ENCODE measurements at regions not wholly inside any gene's neighbourhood (a gene's known extent, or its start where the extent isn't known, plus 50 kb on each side); places are given as distances from the start of the nearest gene placed in this dataset.

- DNase-seq: peak; percentile 32 to 37 (median 34)
- Mint-ChIP-seq H3K4me3 (peak overlapping the region; percentile 40 to 61 (median 50)), H3K4me1 (peaks cover 43 to 62% of the 10 kb centered on the region in 2 donors), H3K27ac (peak overlapping the region in 5 of 6 donors; percentile 40 to 77 (median 58)), H3K9me3 (no peaks in the 10 kb centered on the region), H3K27me3 (ENCODE audit: low read depth in 3 of 3) (peaks cover 17 to 36% (median 33%) of the 10 kb centered on the region in 3 donors), H3K36me3 (no peaks in the 10 kb centered on the region)
These were observed 180.3 kb downstream of the C9orf50 start for GRCh38 chr9:129440435-129441186.

DNA sequence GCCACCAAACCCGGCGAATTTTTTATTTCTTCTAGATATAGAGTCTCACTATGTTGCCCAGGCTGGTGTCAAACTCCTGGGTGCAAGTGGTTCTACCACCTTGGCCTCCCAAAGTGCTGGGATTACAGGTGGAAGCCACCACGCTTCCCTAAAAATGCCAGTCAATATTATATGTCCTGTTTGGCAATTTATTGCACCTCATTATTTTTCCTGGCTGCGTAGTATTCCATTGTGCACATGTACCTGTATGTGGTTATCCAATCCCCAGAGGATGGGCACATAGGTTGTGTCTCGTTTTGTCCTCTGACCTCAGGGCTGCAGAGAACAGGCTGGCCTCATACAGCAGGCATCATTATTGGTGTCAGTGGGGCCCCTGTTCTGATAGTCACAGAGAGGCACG lies 181.7 kb downstream of the C9orf50 start:
- no peaks in the 10 kb centered on the region for H3K36me3 Mint-ChIP-seq
- peak overlapping the region in 2 of 5 donors; percentile 7 to 62 for H3K4me3 Mint-ChIP-seq
- no peak for DNase-seq
- peaks cover 19 to 42% (median 34%) of the 10 kb centered on the region in 3 donors for H3K27me3 Mint-ChIP-seq (ENCODE audit: low read depth in 3 of 3)
- no peaks in the 10 kb centered on the region for H3K9me3 Mint-ChIP-seq
- peak overlapping the region in 1 of 6 donors; percentile 37 for H3K27ac Mint-ChIP-seq
- peaks cover 41 to 60% of the 10 kb centered on the region in 2 donors for H3K4me1 Mint-ChIP-seq

- H3K27me3 Mint-ChIP-seq (ENCODE audit: low read depth in 3 of 3): peaks cover 19 to 42% (median 34%) of the 10 kb centered on the region in 3 donors
- H3K36me3 Mint-ChIP-seq: no peaks in the 10 kb centered on the region
- H3K9me3 Mint-ChIP-seq: no peaks in the 10 kb centered on the region
- no peak overlapping the region for H3K27ac Mint-ChIP-seq
- H3K4me1 Mint-ChIP-seq: peaks cover 28 to 47% of the 10 kb centered on the region in 2 donors
- no peak for DNase-seq
- H3K4me3 Mint-ChIP-seq: peak overlapping the region; percentile 24 to 67 (median 62)
These were observed 183.1 kb downstream of the C9orf50 start for GRCh38 chr9:129437626-129438323.

DNA sequence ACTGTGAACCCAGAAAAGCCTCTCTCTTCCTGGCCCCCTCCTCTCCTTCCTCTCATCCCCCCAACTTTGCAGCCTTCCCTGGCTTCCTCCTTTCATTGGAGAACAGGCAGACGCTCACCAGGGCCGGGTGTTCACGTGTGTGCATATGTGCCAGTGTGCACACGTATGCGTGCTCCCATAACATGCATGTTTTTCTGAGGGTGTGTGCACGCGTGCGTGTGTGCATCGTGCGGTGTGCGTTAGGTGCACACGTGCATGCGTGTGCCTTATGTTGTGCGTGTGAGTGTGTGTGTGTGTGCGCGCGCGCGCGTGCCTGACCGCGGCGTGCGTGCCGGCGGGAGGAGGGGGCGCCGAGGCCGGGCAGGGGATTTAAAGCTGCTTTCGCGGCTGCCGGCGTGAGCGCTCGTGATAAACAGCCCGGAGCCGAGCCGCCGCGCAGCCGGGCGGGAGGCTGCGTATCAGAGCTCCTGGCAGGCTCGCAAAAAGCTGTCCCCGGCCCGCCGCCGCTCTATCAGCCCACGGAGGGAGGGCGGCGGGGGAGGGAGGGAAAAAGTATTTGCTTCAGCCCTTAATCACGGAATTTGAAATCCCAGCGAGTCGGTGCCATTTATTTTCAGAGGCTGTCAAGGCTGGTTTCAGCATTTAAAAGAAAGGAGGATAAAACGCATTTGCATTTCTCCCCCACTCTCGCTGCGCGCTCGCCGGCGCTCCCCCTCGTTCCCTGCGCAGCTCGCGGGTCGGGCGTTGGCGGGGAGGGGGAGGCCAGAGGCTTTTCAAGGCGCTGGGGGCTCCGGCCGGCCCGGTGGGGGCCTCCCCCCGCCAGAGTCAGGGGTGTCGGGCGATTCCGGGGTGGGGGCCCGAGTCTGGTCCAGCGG lies 183.9 kb downstream of the C9orf50 start:
- Mint-ChIP-seq H3K4me3 (peak overlapping the region; percentile 78 to 87 (median 81)), H3K9me3 (no peaks in the 10 kb centered on the region), H3K36me3 (no peaks in the 10 kb centered on the region), H3K4me1 (peaks cover 28 to 47% of the 10 kb centered on the region in 2 donors), H3K27me3 (ENCODE audit: low read depth in 3 of 3) (peaks cover 19 to 45% (median 34%) of the 10 kb centered on the region in 3 donors), H3K27ac (peak overlapping the region in 3 of 6 donors; percentile 34 to 84 (median 45))
- peak in 2 of 3 donors; percentile 30 to 37 for DNase-seq

- DNase-seq: no peak
- Mint-ChIP-seq H3K27ac (no peak overlapping the region), H3K36me3 (no peaks in the 10 kb centered on the region), H3K9me3 (no peaks in the 10 kb centered on the region), H3K27me3 (ENCODE audit: low read depth in 3 of 3) (peaks cover 19 to 43% (median 34%) of the 10 kb centered on the region in 3 donors), H3K4me3 (peak overlapping the region in 3 of 5 donors; percentile 18 to 87 (median 78)), H3K4me1 (peaks cover 28 to 41% of the 10 kb centered on the region in 2 donors)
These were observed 184.7 kb downstream of the C9orf50 start for GRCh38 chr9:129435988-129436717.

DNA sequence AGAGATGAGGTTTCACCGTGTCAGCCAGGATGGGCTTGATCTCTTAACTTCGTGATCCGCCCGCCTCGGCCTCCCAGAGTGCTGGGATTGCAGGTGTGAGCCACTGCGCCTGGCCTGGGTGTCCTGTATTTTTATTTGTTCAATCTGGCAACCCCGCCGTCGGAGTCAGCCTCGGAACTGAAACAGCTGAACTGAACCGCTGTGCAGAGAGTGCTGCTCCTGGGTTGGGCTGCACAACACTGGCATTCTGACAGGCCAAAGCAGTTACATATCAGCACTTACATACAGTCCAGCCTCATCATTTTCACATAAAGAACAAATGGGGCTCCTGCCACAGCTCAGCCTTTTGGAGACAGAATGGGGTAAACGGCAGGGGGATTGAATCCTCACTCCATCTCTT lies 185.6 kb downstream of the C9orf50 start:
- Mint-ChIP-seq H3K9me3 (no peaks in the 10 kb centered on the region), H3K4me1 (peaks cover 22 to 32% of the 10 kb centered on the region in 2 donors), H3K27ac (no peak overlapping the region), H3K36me3 (no peaks in the 10 kb centered on the region), H3K27me3 (ENCODE audit: low read depth in 3 of 3) (peaks cover 18 to 34% (median 31%) of the 10 kb centered on the region in 3 donors), H3K4me3 (peak overlapping the region in 3 of 5 donors; percentile 6 to 30 (median 30))
- no peak for DNase-seq

- H3K9me3 Mint-ChIP-seq: no peaks in the 10 kb centered on the region
- H3K4me3 Mint-ChIP-seq: no peak overlapping the region
- no peak for DNase-seq
- H3K27me3 Mint-ChIP-seq (ENCODE audit: low read depth in 3 of 3): peaks cover 15 to 28% (median 27%) of the 10 kb centered on the region in 3 donors
- H3K27ac Mint-ChIP-seq: no peak overlapping the region
- H3K4me1 Mint-ChIP-seq: peaks cover 19 to 25% of the 10 kb centered on the region in 2 donors
- H3K36me3 Mint-ChIP-seq: no peaks in the 10 kb centered on the region
These were observed 186.7 kb downstream of the C9orf50 start for GRCh38 chr9:129434187-129434586.

GRCh38 chr9:129432297-129433154 lies 188.4 kb downstream of the C9orf50 start:
- H3K36me3 Mint-ChIP-seq: no peaks in the 10 kb centered on the region
- no peak overlapping the region for H3K27ac Mint-ChIP-seq
- H3K27me3 Mint-ChIP-seq (ENCODE audit: low read depth in 3 of 3): peaks cover 6 to 16% (median 14%) of the 10 kb centered on the region in 3 donors
- H3K4me1 Mint-ChIP-seq: peaks cover 6 to 9% of the 10 kb centered on the region in 2 donors
- no peaks in the 10 kb centered on the region for H3K9me3 Mint-ChIP-seq
- DNase-seq: no peak
- H3K4me3 Mint-ChIP-seq: no peak overlapping the region

DNA sequence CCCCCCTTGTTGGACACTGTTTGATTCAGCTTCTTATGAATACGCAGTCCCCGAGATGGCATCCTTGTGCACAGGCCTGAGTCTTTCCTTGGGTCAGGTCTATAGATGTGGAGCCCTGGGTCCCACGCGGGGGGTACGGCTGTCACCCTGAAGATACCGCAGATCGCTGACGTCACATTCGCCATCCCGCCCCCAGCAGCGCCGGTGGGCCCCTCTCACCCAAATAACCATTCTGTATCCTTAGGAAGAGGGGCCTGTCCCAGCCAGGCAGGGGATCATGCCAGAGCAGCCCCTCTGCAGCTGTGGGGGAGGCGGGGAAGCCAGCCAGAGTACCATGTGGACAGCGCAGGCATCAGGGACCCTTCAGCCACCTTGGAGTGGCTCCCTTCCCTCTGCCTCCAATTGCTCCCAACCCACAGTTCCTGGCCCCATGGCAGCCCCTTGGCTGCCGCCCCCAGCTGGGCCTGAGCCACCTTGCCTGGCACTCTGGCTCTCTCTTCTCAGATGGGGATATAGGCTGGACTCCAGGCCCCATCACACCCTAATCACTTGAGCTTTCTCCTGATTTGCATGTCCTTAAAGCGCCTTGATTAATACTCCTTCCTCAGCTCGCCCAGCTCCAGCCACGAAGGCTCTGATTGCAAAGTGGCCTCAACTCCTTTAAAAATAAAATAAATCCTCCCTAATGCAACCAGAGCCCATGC lies 189.8 kb downstream of the C9orf50 start:
- Mint-ChIP-seq H3K9me3 (no peaks in the 10 kb centered on the region), H3K27ac (no peak overlapping the region), H3K36me3 (no peaks in the 10 kb centered on the region), H3K4me1 (peaks cover 0 to 2% of the 10 kb centered on the region in 2 donors), H3K27me3 (ENCODE audit: low read depth in 3 of 3) (peaks cover 4 to 9% (median 7%) of the 10 kb centered on the region in 3 donors), H3K4me3 (no peak overlapping the region)
- DNase-seq: no peak

GRCh38 chr9:129428864-129429577 lies 191.9 kb downstream of the C9orf50 start:
- peaks cover 1 to 3% (median 2%) of the 10 kb centered on the region in 3 donors for H3K27me3 Mint-ChIP-seq (ENCODE audit: low read depth in 3 of 3)

GRCh38 chr9:129427149-129427548 lies 193.8 kb downstream of the C9orf50 start:
- H3K4me1 Mint-ChIP-seq: peaks cover 11 to 19% of the 10 kb centered on the region in 2 donors
- no peak for DNase-seq
- no peak overlapping the region for H3K27ac Mint-ChIP-seq
- peaks cover 1 to 3% (median 2%) of the 10 kb centered on the region in 3 donors for H3K27me3 Mint-ChIP-seq (ENCODE audit: low read depth in 3 of 3)
- H3K4me3 Mint-ChIP-seq: no peak overlapping the region
- no peaks in the 10 kb centered on the region for H3K9me3 Mint-ChIP-seq
- H3K36me3 Mint-ChIP-seq: no peaks in the 10 kb centered on the region

More at GRCh38 chr9:129428864-129429577, 191.9 kb downstream of the C9orf50 start:
- no peak for DNase-seq
- no peaks in the 10 kb centered on the region for H3K36me3 Mint-ChIP-seq
- peaks cover 0 to under 1% of the 10 kb centered on the region in 2 donors for H3K4me1 Mint-ChIP-seq
- H3K9me3 Mint-ChIP-seq: no peaks in the 10 kb centered on the region
- H3K27ac Mint-ChIP-seq: peak overlapping the region in 1 of 6 donors; percentile 46
- H3K4me3 Mint-ChIP-seq: no peak overlapping the region
